SK-N-SH treated with all-trans-retinoic acid at 6 μM for 48 hours (cell line): ENCODE measurements at regions not wholly inside any gene's neighbourhood (a gene's known extent, or its start where the extent isn't known, plus 50 kb on each side); places are given as distances from the start of the nearest gene placed in this dataset.

Experiments
- ATAC-seq: fragments of 200-7000 bp; cut with Tn5 transposase; 3 replicates; pipeline ENCODE4 v1.9.1; 2020; ENCODE audit warnings: mild to moderate bottlenecking, moderate library complexity
- ARNTL ChIP-seq: fragments of 450-650 bp; formaldehyde crosslinking; IDR thresholded peaks from 2 replicates; pipeline ENCODE4 v1.5.0; 2020; ENCODE audit warnings: low read depth, mild to moderate bottlenecking, moderate library complexity, borderline replicate concordance
- BACH2 ChIP-seq: fragments of 250-450 bp; sonication (Bioruptor Pico); IDR thresholded peaks from 2 replicates; pipeline ENCODE4 v1.9.0; 2021; ENCODE audit warnings: mild to moderate bottlenecking, borderline replicate concordance
- ESRRG ChIP-seq: fragments of 250-450 bp; sonication (Bioruptor Pico); IDR thresholded peaks from 2 replicates; pipeline ENCODE4 v1.6.1; 2021; ENCODE audit warnings: mild to moderate bottlenecking
- ISL1 ChIP-seq: fragments of 250-450 bp; sonication (Bioruptor Pico); IDR thresholded peaks from 2 replicates; pipeline ENCODE4 v2.1.2; 2022; ENCODE audit warnings: mild to moderate bottlenecking, moderate library complexity
- OSR1 ChIP-seq: fragments of 250-450 bp; sonication (Bioruptor Pico); IDR thresholded peaks from 2 replicates; pipeline ENCODE4 v1.8.0; 2022; ENCODE audit warnings: moderate library complexity, mild to moderate bottlenecking, inconsistent platforms
- PPARA ChIP-seq: fragments of 250-450 bp; sonication (Bioruptor Pico); IDR thresholded peaks from 2 replicates; pipeline ENCODE4 v1.5.0; 2020; ENCODE audit warnings: mild to moderate bottlenecking, borderline replicate concordance
- RARB ChIP-seq: fragments of 250-450 bp; sonication (Bioruptor Pico); IDR thresholded peaks from 2 replicates; pipeline ENCODE4 v1.8.0; 2021; ENCODE audit warnings: mild to moderate bottlenecking, moderate library complexity
- TCF4 ChIP-seq: fragments of 250-450 bp; sonication (Bioruptor Pico); IDR thresholded peaks from 2 replicates; pipeline ENCODE4 v1.8.0; 2021; ENCODE audit warnings: mild to moderate bottlenecking, moderate library complexity, borderline replicate concordance
- ZC3H10 ChIP-seq: fragments of 250-450 bp; sonication (Bioruptor Pico); IDR thresholded peaks from 2 replicates; pipeline ENCODE4 v1.5.1; 2021; ENCODE audit warnings: mild to moderate bottlenecking, moderate library complexity
- ZFP3 ChIP-seq: fragments of 250-450 bp; sonication (Bioruptor Pico); IDR thresholded peaks from 2 replicates; pipeline ENCODE4 v1.5.0; 2020; ENCODE audit warnings: mild to moderate bottlenecking, moderate library complexity
- ZNF565 ChIP-seq: fragments of 450-650 bp; formaldehyde crosslinking; conservative IDR thresholded peaks from 2 replicates; pipeline ENCODE4 v1.5.0; 2020; ENCODE audit warnings: low read depth, mild to moderate bottlenecking, moderate library complexity
- ZNF70 ChIP-seq: fragments of 450-650 bp; formaldehyde crosslinking; IDR thresholded peaks from 2 replicates; pipeline ENCODE4 v1.5.0; 2020; ENCODE audit warnings: mild to moderate bottlenecking, moderate library complexity
- ZNF8 ChIP-seq: fragments of 450-650 bp; formaldehyde crosslinking; IDR thresholded peaks from 2 replicates; pipeline ENCODE4 v1.5.0; 2020; ENCODE audit warnings: mild to moderate bottlenecking, moderate library complexity
- TF ChIP-seq, protein P1 (sequence below): fragments of 250-450 bp; sonication (Bioruptor Pico); IDR thresholded peaks from 2 replicates; pipeline ENCODE4 v1.5.0; 2020; ENCODE audit warnings: mild to moderate bottlenecking, moderate library complexity
- TF ChIP-seq, protein P2 (sequence below): fragments of 250-450 bp; sonication (Bioruptor Pico); IDR thresholded peaks from 2 replicates; pipeline ENCODE4 v1.5.1; 2020; ENCODE audit warnings: low read depth, mild to moderate bottlenecking, moderate library complexity
- TF ChIP-seq, protein P3 (sequence below): fragments of 250-450 bp; sonication (Bioruptor Pico); IDR thresholded peaks from 2 replicates; pipeline ENCODE4 v1.8.0; 2021; ENCODE audit warnings: low read depth, mild to moderate bottlenecking, moderate library complexity, borderline replicate concordance

DNA sequence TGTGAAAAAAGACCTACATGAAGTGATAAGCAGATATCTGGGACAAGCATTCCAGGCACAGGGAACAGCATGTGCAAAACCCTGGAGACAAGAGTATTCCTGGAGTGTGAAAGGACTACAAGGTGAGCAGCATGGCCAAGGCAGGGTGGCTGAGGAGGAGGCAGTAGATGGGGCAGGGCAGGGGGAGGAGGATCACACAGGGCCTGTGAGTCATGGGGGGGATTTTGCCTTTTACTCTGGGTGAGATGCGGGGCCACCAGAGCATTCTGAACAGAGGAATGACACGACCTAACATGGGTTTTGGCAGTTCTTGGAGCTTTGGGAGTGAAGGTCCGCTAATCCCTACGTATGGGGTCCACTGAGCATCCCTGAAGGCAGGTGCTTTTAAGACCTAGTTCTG is 69.8 kb upstream of the CCN6 start:
- TF ChIP-seq TCF4 (no peak), ZNF8 (CRISPR knock-in tag) (no peak), PPARA (no peak)
- TF ChIP-seq, protein P1, sequence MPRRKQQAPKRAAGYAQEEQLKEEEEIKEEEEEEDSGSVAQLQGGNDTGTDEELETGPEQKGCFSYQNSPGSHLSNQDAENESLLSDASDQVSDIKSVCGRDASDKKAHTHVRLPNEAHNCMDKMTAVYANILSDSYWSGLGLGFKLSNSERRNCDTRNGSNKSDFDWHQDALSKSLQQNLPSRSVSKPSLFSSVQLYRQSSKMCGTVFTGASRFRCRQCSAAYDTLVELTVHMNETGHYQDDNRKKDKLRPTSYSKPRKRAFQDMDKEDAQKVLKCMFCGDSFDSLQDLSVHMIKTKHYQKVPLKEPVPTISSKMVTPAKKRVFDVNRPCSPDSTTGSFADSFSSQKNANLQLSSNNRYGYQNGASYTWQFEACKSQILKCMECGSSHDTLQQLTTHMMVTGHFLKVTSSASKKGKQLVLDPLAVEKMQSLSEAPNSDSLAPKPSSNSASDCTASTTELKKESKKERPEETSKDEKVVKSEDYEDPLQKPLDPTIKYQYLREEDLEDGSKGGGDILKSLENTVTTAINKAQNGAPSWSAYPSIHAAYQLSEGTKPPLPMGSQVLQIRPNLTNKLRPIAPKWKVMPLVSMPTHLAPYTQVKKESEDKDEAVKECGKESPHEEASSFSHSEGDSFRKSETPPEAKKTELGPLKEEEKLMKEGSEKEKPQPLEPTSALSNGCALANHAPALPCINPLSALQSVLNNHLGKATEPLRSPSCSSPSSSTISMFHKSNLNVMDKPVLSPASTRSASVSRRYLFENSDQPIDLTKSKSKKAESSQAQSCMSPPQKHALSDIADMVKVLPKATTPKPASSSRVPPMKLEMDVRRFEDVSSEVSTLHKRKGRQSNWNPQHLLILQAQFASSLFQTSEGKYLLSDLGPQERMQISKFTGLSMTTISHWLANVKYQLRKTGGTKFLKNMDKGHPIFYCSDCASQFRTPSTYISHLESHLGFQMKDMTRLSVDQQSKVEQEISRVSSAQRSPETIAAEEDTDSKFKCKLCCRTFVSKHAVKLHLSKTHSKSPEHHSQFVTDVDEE (CRISPR knock-in tag): no peak
- TF ChIP-seq, protein P2, sequence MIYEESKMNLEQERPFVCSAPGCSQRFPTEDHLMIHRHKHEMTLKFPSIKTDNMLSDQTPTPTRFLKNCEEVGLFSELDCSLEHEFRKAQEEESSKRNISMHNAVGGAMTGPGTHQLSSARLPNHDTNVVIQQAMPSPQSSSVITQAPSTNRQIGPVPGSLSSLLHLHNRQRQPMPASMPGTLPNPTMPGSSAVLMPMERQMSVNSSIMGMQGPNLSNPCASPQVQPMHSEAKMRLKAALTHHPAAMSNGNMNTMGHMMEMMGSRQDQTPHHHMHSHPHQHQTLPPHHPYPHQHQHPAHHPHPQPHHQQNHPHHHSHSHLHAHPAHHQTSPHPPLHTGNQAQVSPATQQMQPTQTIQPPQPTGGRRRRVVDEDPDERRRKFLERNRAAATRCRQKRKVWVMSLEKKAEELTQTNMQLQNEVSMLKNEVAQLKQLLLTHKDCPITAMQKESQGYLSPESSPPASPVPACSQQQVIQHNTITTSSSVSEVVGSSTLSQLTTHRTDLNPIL (CRISPR knock-in tag): no peak
- ATAC-seq: no peak

DNA sequence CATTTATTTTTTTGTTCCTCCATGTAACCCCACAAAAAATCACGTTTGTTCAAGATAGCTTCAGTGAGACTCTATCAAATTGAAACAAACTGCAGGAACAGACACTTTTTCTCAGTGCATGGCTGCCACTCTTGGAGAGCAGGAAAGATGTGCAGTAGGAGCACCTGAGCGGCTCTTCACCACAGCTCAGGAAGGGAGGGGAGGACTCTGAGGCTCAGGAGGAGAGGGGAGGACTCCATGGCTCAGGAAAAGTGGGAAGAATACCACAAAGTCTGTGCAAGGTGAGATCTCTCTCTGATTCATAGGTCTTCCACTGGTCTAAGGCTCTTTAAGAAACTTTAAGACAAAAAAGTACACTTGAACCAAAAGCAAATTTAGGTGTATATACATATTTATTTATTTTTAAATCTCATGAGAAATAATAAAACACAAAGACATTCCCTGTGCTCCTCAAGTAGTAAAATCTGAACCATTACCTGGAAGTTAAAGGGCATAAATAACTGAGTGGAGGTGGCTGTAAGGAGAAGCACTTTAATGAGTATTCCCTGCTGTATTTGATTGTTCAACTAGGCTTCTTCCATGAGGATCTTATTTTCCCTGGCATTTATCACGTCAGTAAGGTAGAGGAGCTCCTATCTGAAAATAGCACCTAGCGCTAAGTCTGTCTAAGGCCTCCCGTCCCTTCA is 69.2 kb upstream of the CCN6 start:
- ATAC-seq: no peak
- TF ChIP-seq ISL1 (CRISPR knock-in tag) (no peak), ARNTL (CRISPR knock-in tag) (no peak), ZNF8 (CRISPR knock-in tag) (no peak), ZNF70 (no peak), RARB (CRISPR knock-in tag) (no peak), ESRRG (CRISPR knock-in tag) (no peak), PPARA (no peak), ZFP3 (CRISPR knock-in tag) (no peak)

GRCh38 chr6:111985202-111985731 is 68.6 kb upstream of the CCN6 start:
- TF ChIP-seq, protein P2 (CRISPR knock-in tag): no peak
- TF ChIP-seq ISL1 (CRISPR knock-in tag): no peak
- ATAC-seq: peak; percentile 83

DNA sequence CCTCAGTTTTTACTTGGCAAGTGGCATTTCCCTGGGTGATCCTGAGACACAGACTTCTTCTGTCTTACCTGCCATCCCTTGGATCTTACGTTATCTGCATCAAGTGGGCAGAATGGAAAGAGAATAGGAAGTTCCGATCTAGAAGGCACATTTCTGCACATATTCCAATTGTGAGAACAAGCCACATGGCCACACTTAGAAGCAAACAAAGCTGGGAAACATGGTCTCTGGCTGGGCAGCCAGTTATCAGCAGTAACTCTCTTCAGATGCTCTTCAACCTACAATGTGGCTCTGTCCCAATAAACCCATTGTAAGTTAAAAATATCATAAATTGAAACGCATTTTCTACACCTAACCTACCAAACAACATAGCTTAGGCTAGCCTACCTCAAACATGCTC is 67.3 kb upstream of the CCN6 start:
- no peak for ATAC-seq
- no peak for TF ChIP-seq BACH2 (CRISPR knock-in tag)
- no peak for TF ChIP-seq ZC3H10
- no peak for TF ChIP-seq ZNF565
- TF ChIP-seq, protein P3, sequence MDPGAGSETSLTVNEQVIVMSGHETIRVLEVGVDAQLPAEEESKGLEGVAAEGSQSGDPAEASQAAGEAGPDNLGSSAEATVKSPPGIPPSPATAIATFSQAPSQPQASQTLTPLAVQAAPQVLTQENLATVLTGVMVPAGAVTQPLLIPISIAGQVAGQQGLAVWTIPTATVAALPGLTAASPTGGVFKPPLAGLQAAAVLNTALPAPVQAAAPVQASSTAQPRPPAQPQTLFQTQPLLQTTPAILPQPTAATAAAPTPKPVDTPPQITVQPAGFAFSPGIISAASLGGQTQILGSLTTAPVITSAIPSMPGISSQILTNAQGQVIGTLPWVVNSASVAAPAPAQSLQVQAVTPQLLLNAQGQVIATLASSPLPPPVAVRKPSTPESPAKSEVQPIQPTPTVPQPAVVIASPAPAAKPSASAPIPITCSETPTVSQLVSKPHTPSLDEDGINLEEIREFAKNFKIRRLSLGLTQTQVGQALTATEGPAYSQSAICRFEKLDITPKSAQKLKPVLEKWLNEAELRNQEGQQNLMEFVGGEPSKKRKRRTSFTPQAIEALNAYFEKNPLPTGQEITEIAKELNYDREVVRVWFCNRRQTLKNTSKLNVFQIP (CRISPR knock-in tag): no peak
- TF ChIP-seq, all 23 proteins: peak for 0

GRCh38 chr6:111987295-111987694 is 66.6 kb upstream of the CCN6 start:
- TF ChIP-seq, protein P2 (CRISPR knock-in tag): no peak
- TF ChIP-seq ESRRG (CRISPR knock-in tag) (no peak), OSR1 (CRISPR knock-in tag) (peak; percentile 74; the same call in 1 of the 2 replicates)
- no peak for ATAC-seq
